ENCODE measurements at regions not wholly inside any gene's neighbourhood (a gene's known extent, or its start where the extent isn't known, plus 50 kb on each side); places are given as distances from the start of the nearest gene placed in this dataset.

- no peak for DNase-seq
- Mint-ChIP-seq H3K9me3 (peaks cover 6 to 20% (median 11%) of the 10 kb centered on the region in 8 donors), H3K4me3 (no peak overlapping the region), H3K27me3 (peaks cover 0 to 4% of the 10 kb centered on the region in 2 donors), H3K27ac (no peak overlapping the region), H3K4me1 (no peaks in the 10 kb centered on the region), H3K36me3 (no peaks in the 10 kb centered on the region)
- CTCF ChIA-PET (ENCODE audit: partially characterized antibody): no interaction called here
- POLR2A ChIA-PET (ENCODE audit: partially characterized antibody): no interaction called here
- H3K36me3 ChIP-seq (ENCODE audit: insufficient read depth, low read length): no peaks in the 10 kb centered on the region
- H3K4me1 ChIP-seq (ENCODE audit: insufficient read depth, low read length): no peaks in the 10 kb centered on the region
- no peak overlapping the region for H3K27ac ChIP-seq (ENCODE audit: low read depth, low read length)
- H3K4me3 ChIP-seq (ENCODE audit: low read length in 2 of 2): no peak overlapping the region
- H3K27me3 ChIP-seq (ENCODE audit: insufficient read depth, low read length): no peaks in the 10 kb centered on the region
- H3K9me3 ChIP-seq (ENCODE audit: control insufficient read depth in 1 of 2, low read length in 2 of 2): no peaks in the 10 kb centered on the region
- intact Hi-C loops (cut with micrococcal nuclease): no loop called here
These were observed 148.7 kb upstream of the ADARB2 start for GRCh38 chr10:1886039-1886438.

GRCh38 chr10:1882728-1883127, 145.4 kb upstream of the ADARB2 start:
- H3K27me3 ChIP-seq (ENCODE audit: insufficient read depth, low read length): no peaks in the 10 kb centered on the region
- CTCF ChIA-PET (ENCODE audit: partially characterized antibody): no interaction called here
- intact Hi-C loops (cut with micrococcal nuclease): no loop called here
- H3K9me3 Mint-ChIP-seq: peaks cover 0 to 13% (median 8%) of the 10 kb centered on the region in 8 donors
- H3K4me1 Mint-ChIP-seq: no peaks in the 10 kb centered on the region
- H3K27me3 Mint-ChIP-seq: peaks cover 4 to 10% of the 10 kb centered on the region in 2 donors
- no peak for DNase-seq
- no peaks in the 10 kb centered on the region for H3K36me3 Mint-ChIP-seq
- H3K4me3 ChIP-seq (ENCODE audit: low read length in 2 of 2): no peak overlapping the region
- H3K36me3 ChIP-seq (ENCODE audit: insufficient read depth, low read length): no peaks in the 10 kb centered on the region
- H3K27ac ChIP-seq (ENCODE audit: low read depth, low read length): no peak overlapping the region
- no peaks in the 10 kb centered on the region for H3K9me3 ChIP-seq (ENCODE audit: control insufficient read depth in 1 of 2, low read length in 2 of 2)
- H3K4me1 ChIP-seq (ENCODE audit: insufficient read depth, low read length): no peaks in the 10 kb centered on the region
- no peak overlapping the region for H3K27ac Mint-ChIP-seq
- POLR2A ChIA-PET (ENCODE audit: partially characterized antibody): no interaction called here
- H3K4me3 Mint-ChIP-seq: no peak overlapping the region

- H3K27me3 ChIP-seq (ENCODE audit: insufficient read depth, low read length): no peaks in the 10 kb centered on the region
- H3K4me1 Mint-ChIP-seq: no peaks in the 10 kb centered on the region
- no peaks in the 10 kb centered on the region for H3K4me1 ChIP-seq (ENCODE audit: insufficient read depth, low read length)
- H3K4me3 Mint-ChIP-seq: no peak overlapping the region
- peaks cover 4 to 10% of the 10 kb centered on the region in 2 donors for H3K27me3 Mint-ChIP-seq
- no peak for DNase-seq
- H3K9me3 Mint-ChIP-seq: peaks cover 0 to 13% (median 8%) of the 10 kb centered on the region in 8 donors
- no peaks in the 10 kb centered on the region for H3K36me3 ChIP-seq (ENCODE audit: insufficient read depth, low read length)
- no peaks in the 10 kb centered on the region for H3K36me3 Mint-ChIP-seq
- CTCF ChIA-PET (ENCODE audit: partially characterized antibody): no interaction called here
- no peak overlapping the region for H3K27ac ChIP-seq (ENCODE audit: low read depth, low read length)
- POLR2A ChIA-PET (ENCODE audit: partially characterized antibody): no interaction called here
- intact Hi-C loops (cut with micrococcal nuclease): no loop called here
- H3K4me3 ChIP-seq (ENCODE audit: low read length in 2 of 2): no peak overlapping the region
- no peak overlapping the region for H3K27ac Mint-ChIP-seq
- no peaks in the 10 kb centered on the region for H3K9me3 ChIP-seq (ENCODE audit: control insufficient read depth in 1 of 2, low read length in 2 of 2)
These were observed 144.9 kb upstream of the ADARB2 start for GRCh38 chr10:1882180-1882579.

DNA sequence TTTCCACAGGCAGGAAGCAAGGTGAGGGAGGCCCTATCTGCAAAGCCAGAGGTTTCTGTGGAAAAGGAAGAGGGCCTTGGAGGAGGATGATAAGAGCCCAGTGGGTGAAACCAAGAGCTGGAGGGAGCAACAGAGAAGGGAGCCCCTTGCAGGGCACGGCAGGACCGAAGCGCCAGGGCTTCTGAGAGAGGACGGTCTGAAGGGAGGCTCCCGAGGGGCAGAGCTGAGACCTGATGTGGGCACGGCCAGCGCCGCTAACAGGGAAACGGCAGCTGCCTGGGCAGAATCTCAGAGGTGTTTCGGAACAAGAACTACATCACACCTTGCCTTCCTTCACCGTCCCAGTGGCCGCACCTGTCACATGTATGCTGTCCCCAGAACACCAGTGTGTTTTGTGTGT, 144.3 kb upstream of the ADARB2 start:
- Histone ChIP-seq H3K4me1 (ENCODE audit: insufficient read depth, low read length) (no peaks in the 10 kb centered on the region), H3K9me3 (ENCODE audit: control insufficient read depth in 1 of 2, low read length in 2 of 2) (no peaks in the 10 kb centered on the region), H3K27me3 (ENCODE audit: insufficient read depth, low read length) (no peaks in the 10 kb centered on the region), H3K36me3 (ENCODE audit: insufficient read depth, low read length) (no peaks in the 10 kb centered on the region), H3K27ac (ENCODE audit: low read depth, low read length) (no peak overlapping the region), H3K4me3 (ENCODE audit: low read length in 2 of 2) (no peak overlapping the region)
- ChIA-PET POLR2A (ENCODE audit: partially characterized antibody) (no interaction called here), CTCF (ENCODE audit: partially characterized antibody) (no interaction called here)
- Mint-ChIP-seq H3K4me3 (no peak overlapping the region), H3K27me3 (peaks cover 4 to 10% of the 10 kb centered on the region in 2 donors), H3K9me3 (peaks cover 0 to 12% (median 8%) of the 10 kb centered on the region in 8 donors), H3K4me1 (no peaks in the 10 kb centered on the region), H3K27ac (no peak overlapping the region), H3K36me3 (no peaks in the 10 kb centered on the region)
- intact Hi-C loops (cut with micrococcal nuclease): no loop called here
- DNase-seq: no peak

DNA sequence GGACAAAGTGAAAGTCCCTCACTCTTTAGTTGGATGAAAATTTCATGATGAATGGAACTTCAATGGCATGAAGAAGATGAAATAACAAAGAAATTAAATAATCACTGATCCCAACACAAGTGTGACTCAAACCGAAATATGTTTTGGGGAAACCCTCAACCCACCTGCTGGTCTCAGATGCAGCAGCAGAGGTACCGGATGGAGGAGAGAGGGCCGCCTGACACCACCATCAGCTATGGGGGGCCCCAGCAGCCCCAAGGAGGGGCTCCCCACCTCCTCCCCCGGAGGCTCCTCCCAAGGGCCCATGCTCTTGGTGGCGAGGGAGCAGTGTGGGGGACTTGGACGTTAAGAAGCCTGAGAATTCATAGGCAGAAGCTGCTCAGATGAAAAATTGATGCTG, 137.2 kb upstream of the ADARB2 start:
- peaks cover 0 to 9% (median 1%) of the 10 kb centered on the region in 8 donors for H3K9me3 Mint-ChIP-seq
- no peak for DNase-seq
- no peaks in the 10 kb centered on the region for H3K36me3 ChIP-seq (ENCODE audit: insufficient read depth, low read length)
- H3K27me3 ChIP-seq (ENCODE audit: insufficient read depth, low read length): no peaks in the 10 kb centered on the region
- no peak overlapping the region for H3K4me3 Mint-ChIP-seq
- no peaks in the 10 kb centered on the region for H3K36me3 Mint-ChIP-seq
- no peaks in the 10 kb centered on the region for H3K9me3 ChIP-seq (ENCODE audit: control insufficient read depth in 1 of 2, low read length in 2 of 2)
- intact Hi-C loops (cut with micrococcal nuclease): no loop called here
- H3K4me1 ChIP-seq (ENCODE audit: insufficient read depth, low read length): no peaks in the 10 kb centered on the region
- H3K4me1 Mint-ChIP-seq: no peaks in the 10 kb centered on the region
- ChIA-PET CTCF (ENCODE audit: partially characterized antibody) (interaction anchor here (0.7 kb wide), 1 partner anchor 104 kb away, joined by 3 read pairs; no protein-coding TSS in a partner anchor), POLR2A (ENCODE audit: partially characterized antibody) (no interaction called here)
- H3K27ac ChIP-seq (ENCODE audit: low read depth, low read length): no peak overlapping the region
- no peak overlapping the region for H3K27ac Mint-ChIP-seq
- peaks cover 4 to 11% of the 10 kb centered on the region in 2 donors for H3K27me3 Mint-ChIP-seq
- no peak overlapping the region for H3K4me3 ChIP-seq (ENCODE audit: low read length in 2 of 2)

DNA sequence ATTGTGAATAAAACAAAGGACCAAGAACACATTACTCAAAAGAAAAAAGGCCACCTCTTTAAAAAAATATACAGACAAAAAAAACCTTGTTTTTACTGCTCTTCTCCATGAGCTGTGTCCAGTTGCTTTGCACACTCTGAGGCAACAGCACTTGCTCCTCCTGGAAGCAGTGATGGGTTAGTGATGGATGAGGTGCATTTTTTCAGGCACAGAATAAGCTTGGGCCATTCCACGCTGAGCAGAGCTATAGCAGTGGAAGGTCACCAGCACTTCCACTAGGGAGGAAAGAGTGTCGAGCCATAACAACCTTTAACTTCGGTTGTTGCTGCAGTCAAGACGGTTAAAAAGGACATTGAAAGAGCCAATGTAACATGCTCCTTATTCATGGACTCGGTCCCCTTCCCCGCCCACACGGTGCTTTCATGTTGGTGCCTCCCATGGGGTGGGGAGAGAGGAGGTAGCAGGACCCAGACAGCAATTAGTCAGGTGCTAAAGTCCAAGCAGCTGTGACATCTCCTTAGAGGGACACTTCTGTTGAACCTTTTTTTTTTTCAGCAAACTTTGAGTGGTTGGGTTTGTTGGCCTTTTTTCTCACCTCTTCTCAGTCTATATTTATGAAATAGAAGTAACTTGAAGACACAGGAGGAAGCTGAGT, 136.5 kb upstream of the ADARB2 start:
- Histone ChIP-seq H3K4me1 (ENCODE audit: insufficient read depth, low read length) (no peaks in the 10 kb centered on the region), H3K27me3 (ENCODE audit: insufficient read depth, low read length) (no peaks in the 10 kb centered on the region), H3K27ac (ENCODE audit: low read depth, low read length) (no peak overlapping the region), H3K36me3 (ENCODE audit: insufficient read depth, low read length) (no peaks in the 10 kb centered on the region), H3K4me3 (ENCODE audit: low read length in 2 of 2) (no peak overlapping the region), H3K9me3 (ENCODE audit: control insufficient read depth in 1 of 2, low read length in 2 of 2) (no peaks in the 10 kb centered on the region)
- Mint-ChIP-seq H3K4me1 (no peaks in the 10 kb centered on the region), H3K9me3 (peaks cover 0 to 9% (median 1%) of the 10 kb centered on the region in 8 donors), H3K27ac (no peak overlapping the region), H3K27me3 (peaks cover 5 to 12% of the 10 kb centered on the region in 2 donors), H3K4me3 (no peak overlapping the region), H3K36me3 (no peaks in the 10 kb centered on the region)
- intact Hi-C loops (cut with micrococcal nuclease): no loop called here
- CTCF ChIA-PET (ENCODE audit: partially characterized antibody): interaction anchor here (0.7 kb wide), 1 partner anchor 105 kb away, joined by 3 read pairs; no protein-coding TSS in a partner anchor
- no peak for DNase-seq
- POLR2A ChIA-PET (ENCODE audit: partially characterized antibody): no interaction called here

GRCh38 chr10:1872151-1872726, 134.9 kb upstream of the ADARB2 start:
- H3K4me1 ChIP-seq (ENCODE audit: insufficient read depth, low read length): no peaks in the 10 kb centered on the region
- Mint-ChIP-seq H3K36me3 (no peaks in the 10 kb centered on the region), H3K9me3 (peaks cover 0 to 9% (median 1%) of the 10 kb centered on the region in 8 donors), H3K27ac (no peak overlapping the region), H3K4me3 (no peak overlapping the region), H3K27me3 (peaks cover 1 to 10% of the 10 kb centered on the region in 2 donors), H3K4me1 (no peaks in the 10 kb centered on the region)
- intact Hi-C loops (cut with micrococcal nuclease): no loop called here
- POLR2A ChIA-PET (ENCODE audit: partially characterized antibody): no interaction called here
- no peak overlapping the region for H3K4me3 ChIP-seq (ENCODE audit: low read length in 2 of 2)
- H3K27me3 ChIP-seq (ENCODE audit: insufficient read depth, low read length): no peaks in the 10 kb centered on the region
- CTCF ChIA-PET (ENCODE audit: partially characterized antibody): no interaction called here
- DNase-seq: no peak
- no peak overlapping the region for H3K27ac ChIP-seq (ENCODE audit: low read depth, low read length)
- H3K36me3 ChIP-seq (ENCODE audit: insufficient read depth, low read length): no peaks in the 10 kb centered on the region
- H3K9me3 ChIP-seq (ENCODE audit: control insufficient read depth in 1 of 2, low read length in 2 of 2): no peaks in the 10 kb centered on the region
